ENCODE measurements at regions not wholly inside any gene's neighbourhood (a gene's known extent, or its start where the extent isn't known, plus 50 kb on each side); places are given as distances from the start of the nearest gene placed in this dataset.

DNA sequence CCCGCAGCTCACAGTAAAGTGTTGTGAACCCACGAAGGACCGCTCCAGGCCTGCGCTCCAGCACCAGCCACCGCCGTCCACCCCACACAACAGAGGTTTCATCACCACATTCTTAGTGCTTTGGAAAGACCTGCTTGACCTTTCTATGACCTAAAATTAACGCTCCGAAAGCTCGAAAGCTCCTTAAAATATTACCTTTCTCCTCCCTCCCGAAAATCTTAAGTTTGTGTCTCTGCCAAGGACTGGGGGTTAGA, 149.2 kb downstream of the TWIST2 start:
- H3K4me3 ChIP-seq (ENCODE audit: low read depth, low read length), result no peak overlapping the region
- TF ChIP-seq CTCF (IDR thresholded peaks at IDR 0.05; ENCODE audit: low read depth, low read length), result no peak
- no peak for DNase-seq (ENCODE audit: low read depth, low spot score)
- in situ Hi-C loops (cut with HindIII; ENCODE audit: low sequenced_read_pairs), result no loop called here

- no peak for TF ChIP-seq CTCF (IDR thresholded peaks at IDR 0.05; ENCODE audit: low read depth, low read length)
- no peak for DNase-seq (ENCODE audit: low read depth, low spot score)
- in situ Hi-C loops (cut with HindIII; ENCODE audit: low sequenced_read_pairs), result no loop called here
Observed at GRCh38 chr2:238997684-238998083, 149.8 kb downstream of the TWIST2 start.

More at GRCh38 chr2:238997684-238998083, 149.8 kb downstream of the TWIST2 start:
- H3K4me3 ChIP-seq (ENCODE audit: low read depth, low read length), result no peak overlapping the region
